Astrocyte of the hippocampus (primary cell): ENCODE measurements at regions not wholly inside any gene's neighbourhood (a gene's known extent, or its start where the extent isn't known, plus 50 kb on each side); places are given as distances from the start of the nearest gene placed in this dataset.

Experiments
- DNase-seq: peaks from one replicate; pipeline ENCODE4 v3.0.0; 2011; ENCODE audit warnings: low read depth, low spot score

DNA sequence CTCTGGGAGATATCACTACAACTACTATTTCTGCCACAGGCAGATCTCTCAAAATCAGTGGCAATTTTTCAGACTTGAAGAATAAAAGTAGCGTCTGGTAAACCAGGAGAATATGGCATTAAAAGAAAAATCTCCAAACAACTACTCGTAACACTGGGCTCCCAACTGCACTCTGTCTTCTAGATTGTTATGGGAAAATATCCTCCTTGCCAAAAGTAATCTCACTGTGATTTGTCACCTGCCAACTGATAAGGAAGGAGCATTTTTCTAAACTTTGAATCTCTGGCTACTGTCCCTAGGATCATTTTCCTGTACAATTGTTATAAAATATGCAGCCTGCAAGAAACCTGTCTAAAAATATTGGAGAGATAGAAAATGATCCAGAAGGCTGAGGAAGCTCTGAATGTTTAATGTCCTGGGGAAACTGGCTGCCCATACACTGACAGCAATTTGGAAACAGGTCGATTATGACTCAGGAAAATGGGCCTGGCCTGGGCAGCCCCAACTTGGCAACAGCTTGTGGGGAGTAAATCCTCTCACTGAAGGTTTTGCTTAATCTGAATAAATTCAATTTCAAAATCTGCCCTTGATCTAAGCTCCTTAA lies 90.5 kb upstream of the DBX1 start:
- no peak for DNase-seq

DNA sequence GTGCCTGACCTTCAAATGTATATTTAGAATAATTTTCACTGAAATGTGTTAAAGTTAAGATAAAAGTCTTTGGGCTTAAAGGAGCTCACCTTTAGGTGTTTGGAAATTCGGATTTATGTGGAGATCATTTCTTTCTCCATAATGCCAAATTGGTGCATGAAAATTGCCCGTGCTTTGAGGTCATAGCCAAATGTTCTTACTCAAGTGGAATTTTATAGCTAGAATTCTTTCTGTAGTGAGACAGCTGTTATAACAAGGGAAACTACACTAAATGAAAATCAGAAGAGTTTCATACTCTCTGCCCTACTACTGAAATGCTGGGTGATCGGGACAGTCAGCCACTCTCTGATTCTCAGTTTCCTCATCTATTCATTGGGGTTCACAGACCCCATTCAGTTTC lies 89.5 kb upstream of the DBX1 start:
- DNase-seq = no peak

DNA sequence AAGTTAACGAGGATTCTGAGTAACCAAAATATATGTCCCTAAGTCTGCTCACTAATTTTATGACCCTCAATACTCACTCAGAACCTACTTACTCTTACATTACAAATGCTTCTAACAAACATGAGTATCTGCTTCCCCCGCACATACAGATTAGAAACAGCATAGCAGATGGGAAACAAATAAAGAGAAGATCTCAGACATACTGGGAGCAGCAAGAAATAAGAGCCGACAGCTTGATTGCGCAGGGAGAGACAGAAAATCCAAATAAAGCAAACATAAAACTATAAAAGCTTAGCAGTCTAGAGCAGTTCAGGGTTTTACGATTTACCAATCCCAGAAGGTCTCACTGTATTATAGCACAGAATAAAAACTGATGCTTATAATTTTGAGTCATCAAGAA lies 89.1 kb upstream of the DBX1 start:
- no peak for DNase-seq

DNA sequence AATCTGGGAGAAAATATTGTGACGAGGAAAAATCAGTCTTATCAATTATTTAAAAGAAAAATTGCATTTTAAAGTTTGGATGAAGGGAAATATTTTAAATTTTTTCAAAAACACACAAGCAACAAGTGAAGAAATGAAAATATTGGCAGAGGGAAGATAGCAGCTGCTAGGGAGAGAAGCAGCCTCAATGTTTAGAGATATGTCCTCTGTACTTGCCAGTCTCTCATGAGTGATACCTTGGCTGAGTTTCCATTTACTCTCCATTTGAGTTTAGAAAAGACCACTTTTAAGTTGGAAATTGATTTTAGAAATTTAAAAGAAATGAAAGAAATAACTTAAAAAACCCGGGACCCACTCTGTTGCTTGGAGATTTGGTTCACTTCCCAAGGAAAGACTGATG lies 88.6 kb upstream of the DBX1 start:
- DNase-seq = no peak

DNA sequence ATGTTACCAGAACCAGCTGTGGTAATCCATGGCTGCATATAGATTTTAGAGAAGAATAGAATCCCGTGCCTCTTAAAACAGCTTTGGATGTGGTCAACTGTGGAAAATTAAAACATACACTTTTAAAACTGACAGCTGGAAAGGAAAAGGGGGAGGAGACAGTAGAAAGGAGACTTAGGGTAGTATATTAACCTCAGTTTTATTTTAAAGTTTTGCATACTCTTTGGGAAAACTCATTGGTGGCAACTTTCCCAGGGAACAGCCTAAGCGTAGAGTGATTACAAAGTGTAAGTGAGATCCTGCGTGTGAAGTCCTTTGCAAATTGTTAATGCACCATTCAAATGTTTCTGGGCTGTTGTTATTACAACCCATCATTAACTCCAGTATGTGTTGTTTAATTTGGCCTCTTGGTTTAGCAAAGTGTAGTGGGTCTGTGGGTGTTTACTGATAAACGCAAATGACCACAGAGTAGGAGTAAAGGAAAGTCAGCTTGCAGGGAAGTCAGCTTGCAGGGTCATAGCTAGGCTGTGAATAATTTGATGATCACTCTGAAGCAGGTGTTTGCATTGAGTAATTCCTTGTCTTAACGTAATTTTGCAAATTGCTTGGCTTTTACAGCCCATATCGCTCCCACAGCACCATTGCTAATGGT lies 88.0 kb upstream of the DBX1 start:
- DNase-seq = no peak

DNA sequence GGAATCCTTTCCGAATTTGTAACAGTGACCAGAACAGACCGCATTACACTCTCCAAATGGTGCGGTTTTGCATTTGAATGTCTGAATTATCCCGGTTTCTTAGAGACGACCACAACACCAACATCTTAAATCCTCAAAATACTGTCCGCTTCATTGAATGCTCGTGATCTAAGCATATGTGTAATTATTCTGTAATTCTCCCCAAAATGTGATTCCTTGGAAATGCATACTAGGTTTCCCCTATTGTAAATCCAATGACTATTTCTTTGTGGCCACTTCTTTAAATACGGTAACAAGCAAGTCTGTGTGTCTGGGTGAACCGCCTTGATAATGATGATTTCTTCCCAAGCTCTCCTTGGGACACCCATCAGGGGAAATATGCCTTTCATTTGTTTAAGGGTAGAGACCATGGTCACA lies 87.3 kb upstream of the DBX1 start:
- DNase-seq = peak; percentile 66

DNA sequence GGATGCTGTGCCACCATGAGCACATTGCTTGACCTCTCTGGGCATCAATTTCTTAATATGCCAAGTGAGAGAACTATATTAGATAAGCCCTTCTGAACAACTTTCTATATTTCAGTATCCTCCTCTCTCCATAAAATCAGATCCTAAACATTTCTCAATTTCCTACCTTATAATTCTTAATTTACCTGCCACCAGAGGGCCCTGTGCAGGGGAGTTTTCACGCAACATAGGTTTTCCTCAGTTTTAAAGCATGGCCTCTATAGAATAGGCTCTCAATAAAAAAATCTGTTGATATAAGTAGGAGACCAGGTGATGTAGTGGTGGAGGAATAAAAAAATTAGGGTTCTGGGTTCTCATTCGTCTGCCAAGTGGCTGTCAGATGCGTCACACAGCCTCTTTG lies 83.7 kb upstream of the DBX1 start:
- DNase-seq = no peak

DNA sequence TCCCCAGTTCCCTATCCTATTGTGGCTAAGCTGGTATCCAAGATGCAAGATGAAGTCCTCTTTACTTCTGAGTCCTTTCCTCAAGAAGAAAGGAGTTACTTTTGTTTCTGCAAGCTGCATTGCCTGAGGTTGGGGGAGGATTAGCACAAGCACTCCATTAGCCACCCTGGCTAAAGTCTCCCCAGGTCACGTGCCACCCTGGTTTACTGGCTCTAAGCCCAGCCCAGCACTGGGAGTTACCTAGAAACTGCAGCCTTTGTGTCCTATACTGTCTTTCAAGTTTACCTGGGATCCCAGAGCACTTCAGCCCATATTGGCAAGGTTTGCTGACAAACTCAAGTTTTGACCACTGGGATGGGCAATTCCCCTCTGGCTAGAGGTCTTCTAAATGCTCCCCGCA lies 78.4 kb upstream of the DBX1 start:
- no peak for DNase-seq

DNA sequence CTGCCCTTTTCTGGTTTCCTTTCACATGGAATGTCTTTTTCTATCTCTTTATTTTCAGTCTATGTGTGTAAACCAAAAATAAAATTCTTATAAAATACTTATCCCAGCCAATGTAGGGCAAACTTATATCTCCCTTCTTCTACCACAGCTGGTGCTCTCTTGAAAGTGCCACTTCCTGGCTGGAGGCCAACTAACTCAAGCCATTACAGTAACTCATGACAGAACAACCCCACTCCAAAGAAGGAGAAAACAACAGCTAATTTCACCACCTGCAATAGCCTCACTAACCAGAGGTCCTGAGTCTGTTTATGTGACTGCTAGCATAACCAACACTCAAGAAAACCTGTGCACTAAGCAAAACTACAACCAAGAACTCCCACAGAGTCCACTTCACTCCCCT lies 74.9 kb upstream of the DBX1 start:
- no peak for DNase-seq

DNA sequence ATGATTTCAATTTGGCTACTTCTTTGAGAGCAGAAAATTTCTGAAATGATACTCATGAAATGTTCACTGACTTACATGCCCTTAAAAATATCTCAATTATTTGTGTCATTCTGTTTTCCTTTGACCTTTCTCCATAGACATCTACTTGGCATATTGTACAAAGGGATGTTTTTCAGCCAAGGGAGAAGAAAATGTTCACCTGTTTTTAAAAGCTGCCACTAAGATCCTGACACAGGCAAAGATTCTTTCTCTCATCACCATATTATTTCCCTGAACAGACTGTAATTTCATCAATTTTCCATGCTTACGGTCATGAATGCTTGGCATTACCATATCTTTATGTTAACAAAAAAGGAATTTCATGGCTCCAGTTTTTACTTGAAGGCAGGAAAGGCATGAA lies 67.4 kb upstream of the DBX1 start:
- DNase-seq = no peak

DNA sequence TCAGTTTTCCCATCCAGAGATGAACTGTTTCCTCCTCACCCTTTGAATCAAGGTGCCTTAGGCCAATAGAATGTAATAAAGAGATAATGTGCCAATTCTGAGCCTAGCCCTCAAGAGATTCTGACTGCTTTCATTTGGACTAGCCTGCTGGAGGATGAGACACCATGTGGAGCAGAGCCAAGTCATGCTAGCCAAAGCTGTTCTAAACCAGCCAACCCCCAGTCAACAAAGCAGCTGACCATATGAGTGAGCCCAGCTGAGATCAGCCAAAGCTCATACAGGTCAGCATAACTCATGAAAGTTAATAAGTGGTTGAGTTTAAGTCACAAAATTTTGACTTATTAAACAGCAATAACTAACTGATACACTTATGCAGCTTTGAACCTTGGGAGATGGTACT lies 66.7 kb upstream of the DBX1 start:
- DNase-seq = no peak

DNA sequence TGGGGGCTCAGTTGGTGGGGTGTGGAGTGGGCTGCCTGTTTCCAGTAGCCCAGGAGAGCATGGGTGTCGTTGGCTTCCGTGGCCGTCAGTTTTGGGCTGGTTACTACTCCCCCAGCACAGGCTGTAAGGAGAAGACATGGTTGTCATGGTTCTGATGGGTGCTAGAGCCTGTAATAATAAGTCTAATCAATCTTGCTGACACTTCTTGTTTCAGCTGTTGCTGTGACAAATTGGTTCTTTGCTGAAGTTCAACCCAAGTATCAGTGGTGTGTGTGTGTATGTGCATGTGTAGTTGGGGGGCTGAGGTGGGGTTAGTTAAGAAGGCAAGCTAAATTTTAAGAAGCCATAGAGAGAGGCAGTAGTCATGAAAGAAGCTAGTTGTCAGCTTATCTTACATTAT lies 61.3 kb upstream of the DBX1 start:
- no peak for DNase-seq

DNA sequence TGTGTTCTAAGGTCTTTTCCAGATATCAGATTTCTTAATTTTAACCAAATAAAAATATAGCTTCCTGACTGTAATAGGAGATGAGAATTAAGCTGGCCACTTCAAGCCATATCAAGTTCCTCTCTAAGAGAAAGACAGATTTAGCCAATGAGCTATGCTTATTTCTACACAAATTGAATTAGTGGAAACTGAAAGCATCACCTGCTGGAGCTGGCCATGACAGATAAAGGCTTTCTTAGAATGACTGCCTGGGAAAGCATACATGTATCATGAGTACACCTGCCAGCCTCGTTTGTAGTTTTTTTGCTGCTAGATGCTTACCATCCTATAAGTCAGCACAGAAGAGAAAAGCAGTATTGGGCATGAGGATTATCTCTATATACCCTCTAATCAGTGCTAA lies 53.5 kb upstream of the DBX1 start:
- DNase-seq = no peak

DNA sequence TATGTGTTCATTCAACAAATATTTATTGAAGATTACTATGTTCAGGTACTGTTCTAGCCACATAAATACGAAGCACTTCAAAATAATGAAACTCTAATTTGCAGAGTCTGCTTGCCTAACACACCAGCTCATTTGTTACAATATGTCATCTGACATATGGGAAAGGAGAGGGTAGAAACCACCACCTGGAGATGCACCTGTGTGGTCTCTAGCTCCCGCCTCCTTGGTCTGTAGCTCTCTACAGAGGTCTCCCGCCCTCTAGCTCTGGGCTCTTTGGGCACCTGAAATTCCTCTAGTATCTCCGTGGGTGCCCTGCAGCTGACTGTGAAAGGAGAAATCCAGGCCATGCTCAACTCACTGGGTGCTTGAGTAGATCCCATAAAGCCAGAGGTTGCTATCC lies 51.4 kb upstream of the DBX1 start:
- no peak for DNase-seq
